MM.1S (cell line): ENCODE measurements at regions not wholly inside any gene's neighbourhood (a gene's known extent, or its start where the extent isn't known, plus 50 kb on each side); places are given as distances from the start of the nearest gene placed in this dataset.

ENCODE experiments used
- DNase-seq: peaks from one replicate; pipeline ENCODE4 v3.0.0-alpha.2; 2015
- H2AFZ ChIP-seq: fragments of 300-600 bp; sonication (generic); 2 replicates; pipeline ENCODE4 v1.6.0; 2016; ENCODE audit warnings: antibody characterized with exemption, low read length
- H3F3A ChIP-seq: fragments of 300-600 bp; sonication (generic); 2 replicates; pipeline ENCODE4 v1.6.1; 2016; ENCODE audit warnings: mild to moderate bottlenecking, antibody characterized with exemption, low read length, moderate library complexity, mixed read lengths; ENCODE audit not compliant: insufficient read depth
- H3K27ac ChIP-seq: fragments of 300-600 bp; sonication (generic); 2 replicates; pipeline ENCODE4 v1.5.1; 2016; ENCODE audit warnings: mild to moderate bottlenecking, low read length
- H3K27me3 ChIP-seq: fragments of 300-600 bp; sonication (generic); replicated peaks from 2 replicates; pipeline ENCODE4 v1.6.0; 2016; ENCODE audit warnings: low read length; ENCODE audit not compliant: insufficient read depth
- H3K36me3 ChIP-seq: fragments of 300-600 bp; sonication (generic); replicated peaks from 2 replicates; pipeline ENCODE4 v1.6.1; 2016; ENCODE audit warnings: mild to moderate bottlenecking, low read length, mixed read lengths; ENCODE audit not compliant: insufficient read depth
- H3K4me1 ChIP-seq: fragments of 300-600 bp; sonication (generic); 2 replicates; pipeline ENCODE4 v1.6.1; 2016; ENCODE audit warnings: low read length, mixed read lengths
- H3K4me2 ChIP-seq: fragments of 300-600 bp; sonication (generic); 2 replicates; pipeline ENCODE4 v1.6.0; 2016; ENCODE audit warnings: low read depth, low read length
- H3K4me3 ChIP-seq: fragments of 300-600 bp; sonication (generic); 2 replicates; pipeline ENCODE4 v1.5.1; 2016; ENCODE audit warnings: low read length, mixed read lengths
- H3K79me2 ChIP-seq: fragments of 300-600 bp; sonication (generic); 2 replicates; pipeline ENCODE4 v1.6.1; 2016; ENCODE audit warnings: mixed run types, low read length, mixed read lengths
- H3K9ac ChIP-seq: fragments of 300-600 bp; sonication (generic); 2 replicates; pipeline ENCODE4 v1.6.1; 2016; ENCODE audit warnings: low read length, mixed read lengths
- H3K9me2 ChIP-seq: fragments of 300-600 bp; sonication (generic); replicated peaks from 2 replicates; pipeline ENCODE4 v1.6.1; 2016; ENCODE audit warnings: mild to moderate bottlenecking, low read length, mixed read lengths; ENCODE audit not compliant: insufficient read depth
- H3K9me3 ChIP-seq: fragments of 300-600 bp; sonication (generic); replicated peaks from 2 replicates; pipeline ENCODE4 v1.6.1; 2016; ENCODE audit warnings: mild to moderate bottlenecking, low read length, mixed read lengths; ENCODE audit not compliant: insufficient read depth
- H4K20me1 ChIP-seq: fragments of 300-600 bp; sonication (generic); 2 replicates; pipeline ENCODE4 v1.6.1; 2016; ENCODE audit warnings: mild to moderate bottlenecking, low read length, moderate library complexity, mixed read lengths; ENCODE audit not compliant: insufficient read depth
- EZH2 ChIP-seq: fragments of 300-600 bp; sonication (generic); optimal IDR thresholded peaks from 2 replicates; pipeline ENCODE3; 2017; ENCODE audit warnings: low read depth, mild to moderate bottlenecking, antibody characterized with exemption, low read length, mixed read lengths
- EZH2phosphoT487 ChIP-seq: fragments of 300-600 bp; sonication (generic); IDR thresholded peaks from 2 replicates; pipeline ENCODE4 v1.6.1; 2018; ENCODE audit warnings: antibody characterized with exemption, low read length
- TF ChIP-seq, protein P1 (sequence below): fragments of 300-600 bp; sonication (generic); IDR thresholded peaks from 2 replicates; pipeline ENCODE4 v1.5.1; 2016; ENCODE audit warnings: antibody characterized with exemption, low read length, mixed read lengths

DNA sequence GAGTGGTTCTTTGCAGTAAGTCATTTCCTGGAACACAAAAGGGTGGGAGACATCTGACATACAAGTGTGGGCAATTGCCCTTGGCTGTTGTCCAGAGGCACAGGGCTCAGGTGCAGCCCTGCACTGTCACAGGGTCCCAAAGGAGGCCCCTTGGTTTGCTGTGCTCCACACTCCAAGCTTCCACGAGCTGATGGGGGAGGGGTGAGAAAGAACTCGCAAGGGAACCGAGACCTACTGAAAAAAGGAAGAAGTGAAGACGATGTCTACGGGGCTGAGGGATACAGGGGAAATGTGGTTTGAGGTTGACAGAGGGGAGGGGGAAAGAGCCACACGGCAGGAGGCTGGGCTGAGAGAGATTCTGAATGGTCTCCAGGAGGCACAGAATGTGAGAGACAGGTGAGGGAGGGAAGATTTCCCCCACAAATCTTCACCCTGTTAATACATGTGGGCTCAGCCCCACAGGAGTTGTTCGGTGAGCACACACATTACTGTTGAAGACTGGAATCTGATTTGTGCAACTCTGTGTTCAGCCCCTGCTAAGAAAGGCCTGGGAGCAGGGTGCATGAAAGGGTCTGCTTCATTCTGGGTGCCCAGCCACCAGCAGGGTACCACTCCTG is 123.4 kb downstream of the LY86 start:
- Histone ChIP-seq H3K9me3 (no peaks in the 10 kb centered on the region), H4K20me1 (no peaks in the 10 kb centered on the region), H3K27me3 (no peaks in the 10 kb centered on the region), H3K9me2 (no peaks in the 10 kb centered on the region), H3K4me1 (no peaks in the 10 kb centered on the region), H3K27ac (no peak overlapping the region), H3F3A (no peaks in the 10 kb centered on the region), H3K36me3 (no peaks in the 10 kb centered on the region), H3K4me2 (no peak overlapping the region), H2AFZ (no peak overlapping the region), H3K9ac (no peak overlapping the region), H3K4me3 (no peak overlapping the region), H3K79me2 (no peaks in the 10 kb centered on the region)
- TF ChIP-seq, protein P1, sequence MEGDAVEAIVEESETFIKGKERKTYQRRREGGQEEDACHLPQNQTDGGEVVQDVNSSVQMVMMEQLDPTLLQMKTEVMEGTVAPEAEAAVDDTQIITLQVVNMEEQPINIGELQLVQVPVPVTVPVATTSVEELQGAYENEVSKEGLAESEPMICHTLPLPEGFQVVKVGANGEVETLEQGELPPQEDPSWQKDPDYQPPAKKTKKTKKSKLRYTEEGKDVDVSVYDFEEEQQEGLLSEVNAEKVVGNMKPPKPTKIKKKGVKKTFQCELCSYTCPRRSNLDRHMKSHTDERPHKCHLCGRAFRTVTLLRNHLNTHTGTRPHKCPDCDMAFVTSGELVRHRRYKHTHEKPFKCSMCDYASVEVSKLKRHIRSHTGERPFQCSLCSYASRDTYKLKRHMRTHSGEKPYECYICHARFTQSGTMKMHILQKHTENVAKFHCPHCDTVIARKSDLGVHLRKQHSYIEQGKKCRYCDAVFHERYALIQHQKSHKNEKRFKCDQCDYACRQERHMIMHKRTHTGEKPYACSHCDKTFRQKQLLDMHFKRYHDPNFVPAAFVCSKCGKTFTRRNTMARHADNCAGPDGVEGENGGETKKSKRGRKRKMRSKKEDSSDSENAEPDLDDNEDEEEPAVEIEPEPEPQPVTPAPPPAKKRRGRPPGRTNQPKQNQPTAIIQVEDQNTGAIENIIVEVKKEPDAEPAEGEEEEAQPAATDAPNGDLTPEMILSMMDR, result no peak
- TF ChIP-seq EZH2 (no peak), EZH2phosphoT487 (no peak)
- no peak for DNase-seq

DNA sequence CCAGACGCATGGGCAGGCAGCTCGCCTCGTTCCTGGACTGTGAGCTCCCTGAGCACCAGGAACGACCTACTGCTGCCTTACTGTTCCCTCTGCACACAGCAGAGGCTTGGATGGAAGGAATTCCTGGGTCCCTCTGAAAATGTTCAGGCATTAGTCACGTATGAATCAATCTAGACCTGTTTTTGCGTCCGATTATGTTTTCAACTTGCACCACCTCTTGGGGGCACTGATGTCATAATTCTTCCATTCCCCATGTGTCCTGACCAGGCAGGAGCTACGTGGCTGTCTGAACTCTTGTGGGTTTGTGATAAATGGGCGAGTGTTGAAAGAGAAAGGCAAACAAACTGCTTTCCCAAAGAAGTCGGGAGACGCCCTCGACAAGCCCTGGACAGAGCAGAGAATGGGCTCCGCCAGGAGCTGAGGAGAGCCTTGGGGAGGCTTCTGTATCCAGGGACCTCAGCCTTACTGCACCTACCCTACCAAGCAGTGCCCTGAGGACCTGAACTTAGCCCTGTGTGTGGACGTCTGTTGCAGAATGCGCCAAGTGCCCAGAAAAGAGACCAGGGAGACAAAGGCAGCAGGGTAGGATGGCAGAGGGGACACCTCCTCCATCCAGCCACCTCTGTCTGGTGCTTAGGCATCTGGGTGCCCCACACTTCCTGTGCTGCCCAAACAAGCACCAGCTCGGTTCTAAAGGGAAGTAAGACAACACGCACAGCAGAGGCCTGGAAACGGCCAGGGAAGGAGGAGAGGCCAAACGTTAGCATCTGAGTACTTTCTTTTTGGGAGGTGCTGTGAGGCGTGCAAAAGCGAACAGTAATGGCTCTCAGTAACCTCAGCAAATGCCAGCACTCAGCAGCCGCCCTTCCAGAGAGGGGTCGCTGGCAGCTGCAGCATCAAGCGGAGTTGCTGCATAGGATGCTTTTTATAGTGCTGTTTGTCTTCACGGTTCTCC is 124.2 kb downstream of the LY86 start:
- no peak overlapping the region for H3K9ac ChIP-seq
- H3K36me3 ChIP-seq, result no peaks in the 10 kb centered on the region
- no peaks in the 10 kb centered on the region for H3K27me3 ChIP-seq
- H3K27ac ChIP-seq, result no peak overlapping the region
- no peaks in the 10 kb centered on the region for H3K9me3 ChIP-seq
- H3K4me2 ChIP-seq, result no peak overlapping the region
- H3K79me2 ChIP-seq, result no peaks in the 10 kb centered on the region
- no peak for DNase-seq
- no peaks in the 10 kb centered on the region for H3F3A ChIP-seq
- no peak overlapping the region for H3K4me3 ChIP-seq
- no peaks in the 10 kb centered on the region for H3K4me1 ChIP-seq
- TF ChIP-seq EZH2phosphoT487, result no peak
- TF ChIP-seq EZH2, result no peak
- TF ChIP-seq, protein P1, result no peak
- H3K9me2 ChIP-seq, result no peaks in the 10 kb centered on the region
- H4K20me1 ChIP-seq, result no peaks in the 10 kb centered on the region
- H2AFZ ChIP-seq, result no peak overlapping the region

GRCh38 chr6:6713657-6714056 is 125.1 kb downstream of the LY86 start:
- no peak overlapping the region for H2AFZ ChIP-seq
- no peaks in the 10 kb centered on the region for H3K36me3 ChIP-seq
- DNase-seq, result no peak
- no peaks in the 10 kb centered on the region for H4K20me1 ChIP-seq
- H3K79me2 ChIP-seq, result no peaks in the 10 kb centered on the region
- H3K27me3 ChIP-seq, result no peaks in the 10 kb centered on the region
- H3K9ac ChIP-seq, result no peak overlapping the region
- no peaks in the 10 kb centered on the region for H3K4me1 ChIP-seq
- H3F3A ChIP-seq, result no peaks in the 10 kb centered on the region
- no peaks in the 10 kb centered on the region for H3K9me2 ChIP-seq
- TF ChIP-seq, protein P1, result no peak
- TF ChIP-seq EZH2 (no peak), EZH2phosphoT487 (no peak)
- H3K4me3 ChIP-seq, result no peak overlapping the region
- no peaks in the 10 kb centered on the region for H3K9me3 ChIP-seq
- no peak overlapping the region for H3K27ac ChIP-seq
- H3K4me2 ChIP-seq, result no peak overlapping the region
